HG03039 (cell line): ENCODE measurements at regions not wholly inside any gene's neighbourhood (a gene's known extent, or its start where the extent isn't known, plus 50 kb on each side); places are given as distances from the start of the nearest gene placed in this dataset.
"Not testable (repeated sequence)": the region's sequence is repeated elsewhere in the genome, so short reads cannot be mapped to it uniquely, and the experiment has no call there.

Source experiments
- ATAC-seq: cut with Tn5 transposase; IDR thresholded peaks from one replicate; pipeline ENCODE4 v1.9.1; 2021; ENCODE audit warnings: mild to moderate bottlenecking, moderate library complexity; ENCODE audit not compliant: unreplicated experiment

GRCh38 chrY:19059733-19060132 is 286.2 kb upstream of the HSFY2 start:
- ATAC-seq, result no peak

DNA sequence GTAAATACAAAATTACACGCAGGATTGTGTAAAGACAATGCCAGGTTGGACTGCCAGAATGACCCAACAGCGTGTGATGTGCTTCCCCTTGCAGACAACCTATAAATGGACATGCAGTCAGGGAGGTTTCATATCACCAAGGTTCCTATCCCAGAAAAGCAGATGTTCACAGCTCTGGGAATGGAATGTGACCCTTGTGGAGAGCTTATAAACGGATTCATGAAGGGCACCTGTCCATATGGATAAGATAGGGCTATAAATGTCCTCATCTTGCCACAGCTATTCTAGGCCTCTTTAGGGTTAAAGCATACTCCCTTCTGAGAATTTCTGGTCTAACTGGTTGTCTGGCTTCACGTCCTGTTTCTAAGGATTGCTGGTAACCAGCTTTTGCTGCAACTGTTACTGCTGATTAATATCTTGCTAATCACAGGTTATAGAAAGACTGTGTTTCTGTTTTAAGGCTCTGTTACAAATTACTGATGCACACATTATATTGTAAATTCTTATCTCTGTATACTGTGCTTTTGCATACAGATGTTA is 285.4 kb upstream of the HSFY2 start:
- no peak for ATAC-seq

GRCh38 chrY:19056138-19056469 is 282.6 kb upstream of the HSFY2 start:
- ATAC-seq, result no peak

GRCh38 chrY:19055232-19056137 is 281.9 kb upstream of the HSFY2 start:
- ATAC-seq, result no peak

- no peak for ATAC-seq
Measured at GRCh38 chrY:19053806-19054205, 280.3 kb upstream of the HSFY2 start.

- ATAC-seq, result no peak
Measured at GRCh38 chrY:19051021-19051420, 277.5 kb upstream of the HSFY2 start.

- ATAC-seq, result no peak
Measured at GRCh38 chrY:19042984-19043442, 269.5 kb upstream of the HSFY2 start.

DNA sequence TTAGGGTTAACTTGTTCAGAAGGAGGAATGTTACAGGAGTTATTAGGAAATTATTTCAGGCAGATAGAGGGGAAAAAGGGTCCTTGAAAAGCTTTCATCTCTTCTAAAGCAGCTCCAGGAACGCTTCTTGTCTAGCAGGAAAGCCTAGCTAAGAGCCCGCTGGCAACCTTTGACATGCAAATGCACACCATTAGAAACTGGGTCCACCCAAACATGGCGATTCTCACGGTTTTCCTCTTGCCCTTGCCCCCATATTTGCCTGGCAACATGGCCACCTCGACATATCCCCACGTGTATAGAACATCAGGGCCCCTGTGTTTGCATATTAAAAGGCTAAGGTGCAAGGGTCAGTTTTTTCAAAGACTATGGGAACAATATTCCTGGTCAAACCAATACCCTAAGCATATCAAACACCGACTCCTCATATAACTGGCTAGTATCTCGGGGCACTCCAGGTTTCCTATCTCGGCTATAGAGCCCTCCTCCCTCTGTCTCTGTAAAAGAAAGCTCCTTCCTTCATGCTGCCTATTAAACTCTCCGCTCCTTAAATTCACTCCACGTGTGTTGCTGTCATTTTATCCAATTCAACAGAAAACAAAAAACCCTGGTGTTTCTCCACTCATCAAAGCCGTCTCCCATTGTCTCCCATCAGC is 268.9 kb upstream of the HSFY2 start:
- no peak for ATAC-seq

- ATAC-seq, result no peak
Measured at GRCh38 chrY:19026631-19027030, 253.1 kb upstream of the HSFY2 start.

DNA sequence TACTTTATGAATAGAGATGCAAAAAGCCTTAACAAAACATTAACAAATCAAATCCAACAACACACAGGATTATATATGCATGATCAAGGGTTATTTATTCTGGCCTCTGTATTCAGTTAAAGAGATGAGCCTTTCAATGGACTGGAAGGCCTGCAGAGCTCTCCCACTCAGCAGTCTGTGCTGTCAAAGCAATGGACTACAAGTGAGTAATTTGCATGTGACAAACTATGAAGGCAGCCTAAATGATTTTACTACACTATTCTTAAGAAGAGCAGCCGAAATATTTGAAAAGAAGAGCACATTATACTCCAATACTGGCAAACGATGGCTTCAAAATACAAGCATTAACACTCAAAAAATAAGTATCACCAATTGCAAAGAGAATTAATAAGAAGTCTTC is 250.4 kb upstream of the HSFY2 start:
- ATAC-seq, result no peak

- ATAC-seq, result no peak
Measured at GRCh38 chrY:19020193-19020592, 246.7 kb upstream of the HSFY2 start.

- no peak for ATAC-seq
Measured at GRCh38 chrY:19016990-19017389, 243.5 kb upstream of the HSFY2 start.

DNA sequence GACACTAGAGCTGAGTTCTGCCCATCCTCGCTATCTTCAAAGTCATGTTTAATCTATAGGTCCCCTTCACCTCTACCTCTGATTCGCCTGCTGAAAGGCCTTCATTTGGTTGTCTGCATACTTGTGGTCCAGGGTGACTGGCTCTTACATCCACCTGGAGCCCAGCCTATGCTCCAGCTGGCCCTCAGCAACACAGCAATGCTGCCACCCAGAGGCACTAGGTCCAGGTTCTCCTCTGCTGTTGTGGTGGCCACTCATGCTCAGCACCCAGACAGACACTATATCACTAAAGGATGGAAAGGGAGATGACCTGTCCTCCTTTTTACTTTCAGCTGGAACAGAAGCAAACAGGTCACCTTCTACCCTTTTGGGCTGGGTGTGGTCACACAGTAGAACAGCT is 242.3 kb upstream of the HSFY2 start:
- ATAC-seq, result no peak

DNA sequence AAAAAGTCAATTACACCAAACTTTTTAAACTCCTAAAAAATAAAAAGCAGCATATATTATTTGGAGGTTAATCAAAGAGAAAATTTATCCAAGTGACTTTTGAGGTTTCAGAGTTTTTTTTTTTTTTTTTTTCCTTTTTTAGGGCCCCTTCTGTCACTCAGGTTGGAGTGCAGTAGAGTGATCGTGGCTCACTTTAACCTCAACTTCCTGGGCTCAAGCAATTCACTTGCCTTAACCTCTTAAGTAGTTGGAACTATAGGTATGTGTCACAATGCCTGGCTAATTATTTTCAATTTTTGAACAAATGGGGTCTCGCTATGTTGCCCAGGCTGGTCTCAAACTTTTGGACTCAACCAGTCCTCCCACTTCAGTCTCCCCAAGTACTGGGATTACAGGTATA is 241.7 kb upstream of the HSFY2 start:
- no peak for ATAC-seq

DNA sequence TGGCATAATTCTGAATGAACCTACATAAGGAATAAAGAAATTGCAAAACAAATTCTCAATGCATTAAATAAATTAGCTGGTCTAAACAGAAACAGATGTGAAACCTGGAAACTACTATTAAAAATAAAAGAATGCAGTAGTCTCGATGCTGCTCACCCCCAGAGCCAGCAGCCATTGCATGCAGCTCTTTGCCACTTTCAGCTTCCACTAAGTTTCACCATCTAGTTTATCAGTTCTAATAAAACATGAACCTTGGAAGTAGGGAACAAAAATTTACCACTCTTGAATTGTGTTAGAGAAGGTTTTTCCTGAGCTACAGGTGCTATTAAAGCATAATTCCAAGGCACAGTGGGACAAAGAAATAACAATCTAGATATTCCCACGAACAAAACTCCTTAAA is 239.4 kb upstream of the HSFY2 start:
- no peak for ATAC-seq

GRCh38 chrY:19011605-19012090 is 238.1 kb upstream of the HSFY2 start:
- ATAC-seq, result peak; percentile 60

DNA sequence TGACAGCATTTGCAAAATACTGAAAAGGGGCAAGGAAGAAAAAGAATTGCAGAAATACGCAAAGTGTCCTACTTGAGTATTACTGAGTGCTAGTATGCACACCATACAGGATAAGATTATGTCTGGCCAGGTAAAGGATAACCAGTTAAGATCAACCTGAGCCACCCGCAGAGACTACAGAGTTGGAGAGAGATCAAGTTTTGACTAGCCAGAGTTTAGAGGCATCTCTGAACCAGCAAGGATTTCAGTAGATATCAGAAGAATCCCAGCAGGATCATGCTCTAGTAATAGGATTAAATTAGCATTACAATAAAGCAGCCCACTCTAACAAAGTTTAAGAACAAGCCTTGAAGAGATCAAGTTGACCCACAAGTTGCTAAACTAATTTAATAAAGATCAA is 232.7 kb upstream of the HSFY2 start:
- ATAC-seq, result no peak

DNA sequence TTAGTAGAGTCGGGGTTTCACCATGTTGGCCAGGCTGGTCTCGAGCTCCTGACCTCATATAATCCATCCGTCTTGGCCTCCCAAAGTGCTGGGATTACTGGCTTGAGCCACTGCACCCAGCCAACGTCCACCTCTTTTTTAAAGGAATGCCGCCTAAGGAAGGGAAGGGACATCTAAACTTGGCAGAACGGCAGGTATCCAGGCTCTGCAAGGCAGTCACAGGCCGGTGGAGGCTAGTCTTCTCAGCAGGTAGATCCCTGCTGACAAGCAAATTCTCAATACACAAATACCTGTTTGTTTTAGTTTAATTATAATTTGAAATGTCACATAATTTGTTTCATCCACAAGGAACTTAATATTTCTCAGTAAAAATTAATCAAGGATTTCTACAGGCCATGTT is 232.0 kb upstream of the HSFY2 start:
- no peak for ATAC-seq

GRCh38 chrY:18997635-18998240 is 224.2 kb upstream of the HSFY2 start:
- no peak for ATAC-seq

GRCh38 chrY:18993480-18993879 is 219.9 kb upstream of the HSFY2 start:
- ATAC-seq, result no peak

GRCh38 chrY:18992684-18993083 is 219.1 kb upstream of the HSFY2 start:
- ATAC-seq, result not testable (repeated sequence)

- ATAC-seq, result no peak
Measured at GRCh38 chrY:18989356-18989755, 215.8 kb upstream of the HSFY2 start.
